ENCODE measurements at regions not wholly inside any gene's neighbourhood (a gene's known extent, or its start where the extent isn't known, plus 50 kb on each side); places are given as distances from the start of the nearest gene placed in this dataset.

DNA sequence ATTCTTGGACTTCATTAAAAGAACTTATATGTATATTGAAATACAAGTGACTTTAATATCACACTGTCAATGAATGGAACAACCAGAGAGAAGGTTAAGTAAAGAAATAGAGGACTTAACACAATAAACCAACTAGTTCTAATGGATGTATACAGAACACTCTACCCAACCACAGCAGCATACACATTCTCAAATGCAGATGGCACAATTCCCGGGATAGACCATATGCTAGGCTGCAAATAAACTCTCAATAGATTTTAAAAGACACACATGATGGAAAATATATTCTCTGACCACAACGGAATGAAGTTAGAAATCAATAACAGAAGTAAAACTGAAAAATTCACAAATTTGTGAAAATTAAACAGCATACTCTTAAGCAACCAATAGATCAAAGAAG is 214.3 kb upstream of the LINGO1 start:
- H3K4me1 ChIP-seq (ENCODE audit: control insufficient read depth in 2 of 2, insufficient read depth in 2 of 2, low read length in 2 of 2) = no peaks in the 10 kb centered on the region
- no CpG with 5 or more reads among the region's 2 CpGs for WGBS (ENCODE audit: insufficient coverage)
- H3K4me3 ChIP-seq (ENCODE audit: control extremely low read depth in 1 of 5, extremely low read depth in 1 of 5, insufficient read depth in 1 of 5, low read depth in 2 of 5, low read length in 4 of 5) = no peak overlapping the region
- TF ChIP-seq, protein P1, sequence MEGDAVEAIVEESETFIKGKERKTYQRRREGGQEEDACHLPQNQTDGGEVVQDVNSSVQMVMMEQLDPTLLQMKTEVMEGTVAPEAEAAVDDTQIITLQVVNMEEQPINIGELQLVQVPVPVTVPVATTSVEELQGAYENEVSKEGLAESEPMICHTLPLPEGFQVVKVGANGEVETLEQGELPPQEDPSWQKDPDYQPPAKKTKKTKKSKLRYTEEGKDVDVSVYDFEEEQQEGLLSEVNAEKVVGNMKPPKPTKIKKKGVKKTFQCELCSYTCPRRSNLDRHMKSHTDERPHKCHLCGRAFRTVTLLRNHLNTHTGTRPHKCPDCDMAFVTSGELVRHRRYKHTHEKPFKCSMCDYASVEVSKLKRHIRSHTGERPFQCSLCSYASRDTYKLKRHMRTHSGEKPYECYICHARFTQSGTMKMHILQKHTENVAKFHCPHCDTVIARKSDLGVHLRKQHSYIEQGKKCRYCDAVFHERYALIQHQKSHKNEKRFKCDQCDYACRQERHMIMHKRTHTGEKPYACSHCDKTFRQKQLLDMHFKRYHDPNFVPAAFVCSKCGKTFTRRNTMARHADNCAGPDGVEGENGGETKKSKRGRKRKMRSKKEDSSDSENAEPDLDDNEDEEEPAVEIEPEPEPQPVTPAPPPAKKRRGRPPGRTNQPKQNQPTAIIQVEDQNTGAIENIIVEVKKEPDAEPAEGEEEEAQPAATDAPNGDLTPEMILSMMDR (IDR thresholded peaks at IDR 0.05) = no peak
- TF ChIP-seq EZH2 (IDR thresholded peaks at IDR 0.05; ENCODE audit: borderline replicate concordance, insufficient read depth, low read depth, low read length, poor library complexity, severe bottlenecking) = no peak
- Mint-ChIP-seq H3K4me3 (no peak overlapping the region), H3K9me3 (ENCODE audit: insufficient read depth) (peaks cover 12% of the 10 kb centered on the region), H3K27ac (no peak overlapping the region), H3K27me3 (peaks cover 31% of the 10 kb centered on the region), H3K4me1 (no peaks in the 10 kb centered on the region)
- ChIA-PET CTCF (no interaction called here), POLR2A (no interaction called here)
- no peaks in the 10 kb centered on the region for H3K79me2 ChIP-seq (ENCODE audit: control insufficient read depth, insufficient read depth, low read length)
- no peak overlapping the region for H3K9ac ChIP-seq (ENCODE audit: low read length)
- ATAC-seq (ENCODE audit: low read depth) (no peak), DNase-seq (no peak)
- H3K36me3 ChIP-seq (replicated peaks in 1 of 2; ENCODE audit: control extremely low read depth in 1 of 2, control insufficient read depth in 1 of 2, extremely low read depth in 1 of 2, insufficient read depth in 2 of 2, low read length in 1 of 2) = no peaks in the 10 kb centered on the region
- peaks cover 3 to 28% (median 18%) of the 10 kb centered on the region in 3 donors for H3K9me3 ChIP-seq (ENCODE audit: control extremely low read depth in 1 of 3, control insufficient read depth in 2 of 3, insufficient read depth in 1 of 3, low read length in 2 of 3)
- no peaks in the 10 kb centered on the region for H4K20me1 ChIP-seq (ENCODE audit: control insufficient read depth, insufficient read depth, low read length, poor library complexity, severe bottlenecking)
- no peak overlapping the region for H3K27ac ChIP-seq (ENCODE audit: low read length in 2 of 2)
- H3K27me3 ChIP-seq (replicated peaks in 1 of 4; ENCODE audit: control extremely low read depth in 1 of 4, control insufficient read depth in 3 of 4, insufficient read depth in 4 of 4, low read length in 3 of 4) = peaks cover 0 to 4% (median 2%) of the 10 kb centered on the region in 4 experiments
- H3K4me2 ChIP-seq (replicated peaks; ENCODE audit: low read depth, low read length, poor library complexity, severe bottlenecking) = no peak overlapping the region
- intact Hi-C loops (cut with micrococcal nuclease) = no loop called here
- H2AFZ ChIP-seq (ENCODE audit: insufficient read depth, low read depth, low read length, poor library complexity, severe bottlenecking) = no peak overlapping the region

DNA sequence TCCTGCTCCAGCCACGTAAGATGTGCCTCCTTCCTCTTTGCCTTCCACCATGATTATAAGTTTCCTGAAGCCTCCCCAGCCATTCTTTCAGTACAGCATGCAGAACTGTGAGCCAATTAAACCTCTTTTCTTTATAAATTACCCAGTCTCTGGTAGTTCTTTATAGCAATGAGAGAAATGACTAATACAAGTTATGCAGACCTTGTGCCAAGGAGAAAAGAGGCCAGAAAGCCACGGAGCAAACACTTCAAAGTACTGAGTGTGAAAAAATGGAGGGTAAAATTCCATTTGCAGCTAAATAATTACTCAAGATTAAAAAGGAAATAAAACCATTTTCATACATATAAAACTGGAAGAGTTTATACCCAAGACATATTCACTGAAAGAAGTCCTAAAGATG is 213.6 kb upstream of the LINGO1 start:
- H3K27ac Mint-ChIP-seq = no peak overlapping the region
- Histone ChIP-seq H3K9me3 (ENCODE audit: control extremely low read depth in 1 of 3, control insufficient read depth in 2 of 3, insufficient read depth in 1 of 3, low read length in 2 of 3) (peaks cover 3 to 28% (median 18%) of the 10 kb centered on the region in 3 donors), H3K4me2 (replicated peaks; ENCODE audit: low read depth, low read length, poor library complexity, severe bottlenecking) (no peak overlapping the region), H3K9ac (ENCODE audit: low read length) (no peak overlapping the region), H3K79me2 (ENCODE audit: control insufficient read depth, insufficient read depth, low read length) (no peaks in the 10 kb centered on the region), H3K27ac (ENCODE audit: low read length in 2 of 2) (no peak overlapping the region), H2AFZ (ENCODE audit: insufficient read depth, low read depth, low read length, poor library complexity, severe bottlenecking) (no peak overlapping the region), H3K36me3 (replicated peaks in 1 of 2; ENCODE audit: control extremely low read depth in 1 of 2, control insufficient read depth in 1 of 2, extremely low read depth in 1 of 2, insufficient read depth in 2 of 2, low read length in 1 of 2) (no peaks in the 10 kb centered on the region), H3K27me3 (replicated peaks in 1 of 4; ENCODE audit: control extremely low read depth in 1 of 4, control insufficient read depth in 3 of 4, insufficient read depth in 4 of 4, low read length in 3 of 4) (peaks cover 0 to 4% (median 3%) of the 10 kb centered on the region in 4 experiments), H4K20me1 (ENCODE audit: control insufficient read depth, insufficient read depth, low read length, poor library complexity, severe bottlenecking) (no peaks in the 10 kb centered on the region), H3K4me3 (ENCODE audit: control extremely low read depth in 1 of 5, extremely low read depth in 1 of 5, insufficient read depth in 1 of 5, low read depth in 2 of 5, low read length in 4 of 5) (no peak overlapping the region), H3K4me1 (ENCODE audit: control insufficient read depth in 2 of 2, insufficient read depth in 2 of 2, low read length in 2 of 2) (no peaks in the 10 kb centered on the region)
- POLR2A ChIA-PET = no interaction called here
- intact Hi-C loops (cut with micrococcal nuclease) = no loop called here
- CTCF ChIA-PET = no interaction called here
- ATAC-seq (ENCODE audit: low read depth) (no peak), DNase-seq (no peak)
- H3K27me3 Mint-ChIP-seq = peaks cover 26% of the 10 kb centered on the region
- 40% methylated on average over 1 of the region's 2 CpGs for WGBS (ENCODE audit: insufficient coverage)
- H3K9me3 Mint-ChIP-seq (ENCODE audit: insufficient read depth) = peaks cover 12% of the 10 kb centered on the region
- TF ChIP-seq, protein P1 (IDR thresholded peaks at IDR 0.05) = no peak
- TF ChIP-seq EZH2 (IDR thresholded peaks at IDR 0.05; ENCODE audit: borderline replicate concordance, insufficient read depth, low read depth, low read length, poor library complexity, severe bottlenecking) = no peak
- no peak overlapping the region for H3K4me3 Mint-ChIP-seq
- no peaks in the 10 kb centered on the region for H3K4me1 Mint-ChIP-seq

Measured in B cell (primary cell).